OCI-LY7 (cell line): ENCODE measurements at regions not wholly inside any gene's neighbourhood (a gene's known extent, or its start where the extent isn't known, plus 50 kb on each side); places are given as distances from the start of the nearest gene placed in this dataset.

ENCODE experiments used
- EZH2phosphoT487 ChIP-seq: fragments of 200-600 bp; sonication (generic); IDR thresholded peaks from 2 replicates; pipeline ENCODE4 v1.6.1; 2018; ENCODE audit warnings: low read depth, borderline replicate concordance, mild to moderate bottlenecking, mixed run types, antibody characterized with exemption, low read length, moderate library complexity, mixed read lengths
- TF ChIP-seq, protein P1 (sequence below): fragments of 200-600 bp; sonication (generic); conservative IDR thresholded peaks from 2 replicates; pipeline ENCODE4 v1.5.1; 2014; ENCODE audit warnings: mild to moderate bottlenecking, antibody characterized with exemption, low read length, moderate library complexity, mixed read lengths

DNA sequence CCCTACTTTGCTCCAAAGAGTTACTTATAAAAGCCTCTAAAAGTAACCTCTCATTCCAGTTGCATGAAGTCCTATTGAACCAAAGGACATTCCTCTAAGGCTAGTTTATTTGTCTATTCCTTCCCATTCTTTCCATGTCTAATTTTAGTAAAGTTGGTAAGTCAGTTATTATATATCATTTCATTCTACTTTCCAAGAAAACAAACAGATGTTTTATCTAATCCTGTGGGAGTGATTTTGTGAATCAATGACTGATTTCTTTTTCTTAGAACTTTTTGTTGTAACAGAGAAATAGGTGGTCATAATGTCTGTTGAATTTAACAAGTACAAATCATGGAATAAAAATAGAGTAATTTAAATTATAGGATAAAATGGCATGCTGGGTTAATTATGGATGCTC lies 286.3 kb downstream of the FSIP2 start:
- TF ChIP-seq, protein P1, sequence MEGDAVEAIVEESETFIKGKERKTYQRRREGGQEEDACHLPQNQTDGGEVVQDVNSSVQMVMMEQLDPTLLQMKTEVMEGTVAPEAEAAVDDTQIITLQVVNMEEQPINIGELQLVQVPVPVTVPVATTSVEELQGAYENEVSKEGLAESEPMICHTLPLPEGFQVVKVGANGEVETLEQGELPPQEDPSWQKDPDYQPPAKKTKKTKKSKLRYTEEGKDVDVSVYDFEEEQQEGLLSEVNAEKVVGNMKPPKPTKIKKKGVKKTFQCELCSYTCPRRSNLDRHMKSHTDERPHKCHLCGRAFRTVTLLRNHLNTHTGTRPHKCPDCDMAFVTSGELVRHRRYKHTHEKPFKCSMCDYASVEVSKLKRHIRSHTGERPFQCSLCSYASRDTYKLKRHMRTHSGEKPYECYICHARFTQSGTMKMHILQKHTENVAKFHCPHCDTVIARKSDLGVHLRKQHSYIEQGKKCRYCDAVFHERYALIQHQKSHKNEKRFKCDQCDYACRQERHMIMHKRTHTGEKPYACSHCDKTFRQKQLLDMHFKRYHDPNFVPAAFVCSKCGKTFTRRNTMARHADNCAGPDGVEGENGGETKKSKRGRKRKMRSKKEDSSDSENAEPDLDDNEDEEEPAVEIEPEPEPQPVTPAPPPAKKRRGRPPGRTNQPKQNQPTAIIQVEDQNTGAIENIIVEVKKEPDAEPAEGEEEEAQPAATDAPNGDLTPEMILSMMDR = no peak
- no peak for TF ChIP-seq EZH2phosphoT487
